ENCODE measurements at regions not wholly inside any gene's neighbourhood (a gene's known extent, or its start where the extent isn't known, plus 50 kb on each side); places are given as distances from the start of the nearest gene placed in this dataset.

DNA sequence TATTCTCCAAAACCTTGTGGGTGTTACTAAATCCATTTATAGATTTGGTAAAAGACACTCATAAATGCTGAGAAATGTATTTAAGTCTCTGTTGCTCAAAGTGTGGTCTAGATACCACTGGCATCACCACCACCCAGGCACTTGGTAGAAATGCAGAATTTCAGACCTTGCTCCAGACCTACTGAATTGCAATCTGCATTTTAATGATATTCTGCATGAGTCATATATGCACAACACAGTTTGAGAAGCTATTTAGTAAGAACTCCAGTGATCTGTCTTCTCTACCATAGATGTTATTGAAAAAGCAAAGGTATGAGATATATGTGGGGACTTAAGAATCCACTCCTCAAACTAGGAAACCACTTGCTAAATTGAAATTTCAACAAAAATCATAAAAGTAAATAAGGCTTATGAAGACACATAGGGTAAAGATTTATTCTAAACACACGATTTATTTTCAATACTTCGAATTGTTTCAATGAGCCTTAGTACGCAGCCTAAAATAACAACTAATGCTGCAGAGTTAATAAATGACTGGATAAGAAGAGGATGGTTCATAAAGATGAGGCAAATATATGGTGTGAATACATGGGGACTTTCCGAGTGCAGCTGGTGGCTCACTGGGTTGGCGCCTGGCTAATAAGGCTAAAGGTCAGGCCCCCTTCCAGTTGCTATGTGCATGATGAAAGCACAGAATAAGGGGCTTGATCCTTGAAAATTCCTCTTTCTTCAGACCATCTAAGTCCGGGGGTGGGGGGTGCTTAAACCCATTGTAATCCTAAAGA, 813.3 kb downstream of the NR2F2 start:
- TF ChIP-seq EZH2phosphoT487 (IDR thresholded peaks at IDR 0.05; ENCODE audit: borderline replicate concordance, low read depth, low read length): no peak
- TF ChIP-seq, protein P1, sequence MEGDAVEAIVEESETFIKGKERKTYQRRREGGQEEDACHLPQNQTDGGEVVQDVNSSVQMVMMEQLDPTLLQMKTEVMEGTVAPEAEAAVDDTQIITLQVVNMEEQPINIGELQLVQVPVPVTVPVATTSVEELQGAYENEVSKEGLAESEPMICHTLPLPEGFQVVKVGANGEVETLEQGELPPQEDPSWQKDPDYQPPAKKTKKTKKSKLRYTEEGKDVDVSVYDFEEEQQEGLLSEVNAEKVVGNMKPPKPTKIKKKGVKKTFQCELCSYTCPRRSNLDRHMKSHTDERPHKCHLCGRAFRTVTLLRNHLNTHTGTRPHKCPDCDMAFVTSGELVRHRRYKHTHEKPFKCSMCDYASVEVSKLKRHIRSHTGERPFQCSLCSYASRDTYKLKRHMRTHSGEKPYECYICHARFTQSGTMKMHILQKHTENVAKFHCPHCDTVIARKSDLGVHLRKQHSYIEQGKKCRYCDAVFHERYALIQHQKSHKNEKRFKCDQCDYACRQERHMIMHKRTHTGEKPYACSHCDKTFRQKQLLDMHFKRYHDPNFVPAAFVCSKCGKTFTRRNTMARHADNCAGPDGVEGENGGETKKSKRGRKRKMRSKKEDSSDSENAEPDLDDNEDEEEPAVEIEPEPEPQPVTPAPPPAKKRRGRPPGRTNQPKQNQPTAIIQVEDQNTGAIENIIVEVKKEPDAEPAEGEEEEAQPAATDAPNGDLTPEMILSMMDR (conservative IDR thresholded peaks at IDR 0.05; ENCODE audit: low read length): no peak
